Neuron (in vitro differentiated cells): ENCODE measurements at regions not wholly inside any gene's neighbourhood (a gene's known extent, or its start where the extent isn't known, plus 50 kb on each side); places are given as distances from the start of the nearest gene placed in this dataset.

Source experiments
- H2AFZ ChIP-seq: one replicate; pipeline ENCODE4 v1.6.1; 2013; ENCODE audit warnings: low read depth, mild to moderate bottlenecking, inconsistent platforms, low read length, moderate library complexity
- H3K27me3 ChIP-seq: one replicate; pipeline ENCODE4 v1.6.1; 2013; ENCODE audit warnings: low read length; ENCODE audit not compliant: insufficient read depth
- H3K36me3 ChIP-seq: one replicate; pipeline ENCODE4 v1.6.1; 2013; ENCODE audit warnings: low read length; ENCODE audit not compliant: insufficient read depth
- H3K4me1 ChIP-seq: one replicate; pipeline ENCODE4 v1.6.1; 2013; ENCODE audit warnings: low read length; ENCODE audit not compliant: insufficient read depth
- H3K4me3 ChIP-seq: 2 replicates; pipeline ENCODE4 v1.5.1; 2013; ENCODE audit warnings: mild to moderate bottlenecking, low read length, moderate library complexity
- H3K9me3 ChIP-seq: one replicate; pipeline ENCODE4 v1.6.1; 2013; ENCODE audit warnings: low read length

DNA sequence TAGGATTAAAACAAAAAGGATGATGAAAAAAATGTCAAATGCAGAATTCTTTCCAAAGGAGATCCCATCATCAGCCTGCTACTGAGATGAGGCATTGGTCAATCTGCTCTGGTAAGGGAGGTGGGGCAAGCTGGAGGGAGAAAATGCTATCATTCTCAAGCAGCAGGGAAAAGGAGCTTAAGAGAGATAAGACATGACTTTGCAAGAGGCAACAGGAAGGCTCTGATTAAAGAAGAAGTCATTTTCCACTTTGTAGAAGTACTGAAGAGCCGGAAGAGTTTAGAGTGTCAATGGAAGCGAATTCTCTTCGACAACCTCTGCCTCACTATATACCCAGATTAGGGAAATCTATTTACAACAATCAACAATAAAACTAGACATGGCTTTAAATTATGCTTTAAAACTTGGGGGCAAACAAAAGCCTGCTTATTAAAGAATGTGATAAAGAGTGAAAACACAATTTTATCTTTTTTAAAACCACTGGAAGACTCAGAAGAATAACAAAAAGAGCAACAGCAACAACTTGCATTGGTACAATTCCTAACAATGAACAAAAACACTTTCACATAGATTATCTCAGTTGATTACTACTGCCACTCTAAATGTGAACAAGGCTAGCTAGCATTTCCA lies 81.8 kb upstream of the NANOGP8 start:
- H3K4me3 ChIP-seq = no peak overlapping the region
- H3K9me3 ChIP-seq = no peaks in the 10 kb centered on the region

GRCh38 chr15:35161694-35162093 lies 76.6 kb upstream of the NANOGP8 start:
- H3K27me3 ChIP-seq = no peaks in the 10 kb centered on the region
- no peak overlapping the region for H3K4me3 ChIP-seq
- no peaks in the 10 kb centered on the region for H3K36me3 ChIP-seq
- H2AFZ ChIP-seq = no peak overlapping the region
- H3K9me3 ChIP-seq = no peaks in the 10 kb centered on the region
- no peaks in the 10 kb centered on the region for H3K4me1 ChIP-seq

More for the DNA sequence above, 81.8 kb upstream of the NANOGP8 start:
- Histone ChIP-seq H2AFZ (no peak overlapping the region), H3K36me3 (no peaks in the 10 kb centered on the region), H3K27me3 (no peaks in the 10 kb centered on the region), H3K4me1 (peaks cover 5% of the 10 kb centered on the region)

- Histone ChIP-seq H2AFZ (no peak overlapping the region), H3K9me3 (no peaks in the 10 kb centered on the region), H3K36me3 (no peaks in the 10 kb centered on the region), H3K4me3 (no peak overlapping the region), H3K27me3 (no peaks in the 10 kb centered on the region), H3K4me1 (no peaks in the 10 kb centered on the region)
These were observed 74.1 kb upstream of the NANOGP8 start for GRCh38 chr15:35159170-35159569.

DNA sequence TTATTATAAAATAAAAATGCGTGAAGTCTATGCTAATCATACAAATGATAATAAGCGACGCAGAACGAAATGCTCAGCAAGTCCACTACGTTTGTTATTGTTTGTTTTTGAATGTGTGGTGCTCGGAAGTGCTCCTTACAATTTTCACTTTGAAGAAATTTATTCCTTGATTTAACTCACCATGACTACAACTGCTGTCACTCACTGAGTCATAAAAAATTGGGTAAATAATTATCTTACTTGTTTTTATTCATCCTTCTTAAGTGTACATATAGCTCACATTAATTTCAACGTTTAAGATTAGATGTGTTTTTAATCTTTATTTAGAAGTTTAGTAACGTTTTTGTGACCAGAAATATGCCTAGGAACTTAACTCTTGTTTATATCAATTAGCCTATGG lies 66.7 kb upstream of the NANOGP8 start:
- H3K9me3 ChIP-seq = no peaks in the 10 kb centered on the region

DNA sequence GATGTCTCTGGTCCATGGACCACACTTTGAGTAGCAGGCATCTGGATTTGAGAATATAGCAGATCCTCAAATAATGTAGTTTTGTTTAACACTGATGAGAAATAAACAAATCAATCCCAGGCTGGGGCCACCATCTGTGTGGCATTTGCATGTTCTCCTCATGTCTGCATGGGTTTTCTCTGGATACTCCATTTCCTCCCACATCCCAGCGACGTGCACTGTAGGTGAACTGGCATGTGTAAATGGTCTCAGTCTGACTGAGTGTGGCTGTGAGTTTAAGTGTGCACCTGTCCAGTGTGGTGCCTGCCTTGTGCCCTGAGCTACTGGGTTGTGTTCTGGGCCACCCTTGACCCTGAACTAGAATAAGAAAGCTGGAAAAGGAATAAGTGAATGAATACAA lies 66.3 kb upstream of the NANOGP8 start:
- Histone ChIP-seq H3K4me1 (no peaks in the 10 kb centered on the region), H3K36me3 (no peaks in the 10 kb centered on the region), H3K27me3 (no peaks in the 10 kb centered on the region), H3K4me3 (no peak overlapping the region), H2AFZ (no peak overlapping the region), H3K9me3 (no peaks in the 10 kb centered on the region)

More for the DNA sequence above, 66.7 kb upstream of the NANOGP8 start:
- Histone ChIP-seq H2AFZ (no peak overlapping the region), H3K4me1 (no peaks in the 10 kb centered on the region), H3K36me3 (no peaks in the 10 kb centered on the region), H3K4me3 (no peak overlapping the region), H3K27me3 (no peaks in the 10 kb centered on the region)

DNA sequence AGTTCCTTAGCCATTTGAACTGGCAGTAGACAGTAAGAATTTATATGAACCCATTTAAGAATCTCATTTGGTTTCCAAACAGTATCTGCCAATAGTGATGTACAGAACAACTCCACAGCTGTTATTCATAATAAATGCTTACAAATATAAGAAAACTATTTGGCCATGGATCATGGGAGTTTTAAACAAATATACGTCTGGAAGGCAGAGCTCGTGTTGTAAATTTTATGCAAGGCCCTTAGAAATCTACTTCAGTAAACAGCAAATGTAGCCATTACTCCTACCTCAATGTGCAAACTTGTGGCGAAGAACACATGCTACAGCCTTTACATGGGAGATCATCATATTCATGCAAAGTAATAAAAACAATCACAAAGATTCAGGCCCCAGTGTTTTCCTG lies 65.3 kb upstream of the NANOGP8 start:
- Histone ChIP-seq H3K4me1 (no peaks in the 10 kb centered on the region), H3K4me3 (no peak overlapping the region), H2AFZ (no peak overlapping the region), H3K36me3 (no peaks in the 10 kb centered on the region), H3K9me3 (no peaks in the 10 kb centered on the region), H3K27me3 (no peaks in the 10 kb centered on the region)

GRCh38 chr15:35145336-35145735 lies 60.2 kb upstream of the NANOGP8 start:
- Histone ChIP-seq H3K4me3 (no peak overlapping the region), H3K4me1 (peaks cover 3% of the 10 kb centered on the region), H2AFZ (no peak overlapping the region), H3K27me3 (no peaks in the 10 kb centered on the region), H3K9me3 (no peaks in the 10 kb centered on the region), H3K36me3 (no peaks in the 10 kb centered on the region)

- H3K4me1 ChIP-seq = peaks cover 3% of the 10 kb centered on the region
- H3K9me3 ChIP-seq = no peaks in the 10 kb centered on the region
- H3K36me3 ChIP-seq = no peaks in the 10 kb centered on the region
- H3K27me3 ChIP-seq = no peaks in the 10 kb centered on the region
- no peak overlapping the region for H2AFZ ChIP-seq
- no peak overlapping the region for H3K4me3 ChIP-seq
These were observed 57.5 kb upstream of the NANOGP8 start for GRCh38 chr15:35142578-35142977.

DNA sequence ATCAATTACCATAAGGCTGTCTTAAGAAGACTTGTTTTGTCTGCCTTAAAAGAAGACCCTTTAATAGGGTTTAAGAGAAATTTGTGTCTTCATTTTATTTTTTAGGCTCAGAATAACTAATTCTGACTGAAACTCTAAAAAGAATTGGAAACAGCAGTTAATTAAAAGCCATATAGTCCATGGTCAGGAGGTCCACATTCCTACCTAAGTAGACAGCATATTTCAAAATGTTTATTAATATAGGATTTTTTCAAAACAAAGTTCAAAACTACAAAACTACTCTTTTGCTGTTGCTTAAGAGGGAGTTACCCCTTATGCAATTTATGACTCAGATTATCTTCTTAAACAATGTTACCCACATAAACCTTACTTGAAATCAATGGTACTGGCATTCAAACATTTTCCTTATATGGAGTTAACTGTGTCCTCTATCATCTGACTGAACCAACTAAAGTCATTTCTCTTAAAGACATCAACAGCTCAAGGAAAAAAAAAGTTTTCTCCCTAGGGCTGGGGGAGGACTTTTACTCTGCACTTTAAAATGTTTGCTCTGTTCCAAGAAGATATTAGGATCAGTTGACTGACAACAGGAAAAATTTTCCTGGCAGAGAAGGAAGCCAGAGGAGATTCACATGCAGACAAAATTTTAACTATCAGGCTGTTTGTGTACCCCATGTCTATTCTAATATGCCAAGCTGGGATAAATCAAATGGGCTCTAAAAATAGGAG lies 56.8 kb upstream of the NANOGP8 start:
- H3K27me3 ChIP-seq = no peaks in the 10 kb centered on the region
- no peaks in the 10 kb centered on the region for H3K36me3 ChIP-seq
- H2AFZ ChIP-seq = no peak overlapping the region
- H3K4me1 ChIP-seq = peaks cover 3% of the 10 kb centered on the region
- no peak overlapping the region for H3K4me3 ChIP-seq
- no peaks in the 10 kb centered on the region for H3K9me3 ChIP-seq

DNA sequence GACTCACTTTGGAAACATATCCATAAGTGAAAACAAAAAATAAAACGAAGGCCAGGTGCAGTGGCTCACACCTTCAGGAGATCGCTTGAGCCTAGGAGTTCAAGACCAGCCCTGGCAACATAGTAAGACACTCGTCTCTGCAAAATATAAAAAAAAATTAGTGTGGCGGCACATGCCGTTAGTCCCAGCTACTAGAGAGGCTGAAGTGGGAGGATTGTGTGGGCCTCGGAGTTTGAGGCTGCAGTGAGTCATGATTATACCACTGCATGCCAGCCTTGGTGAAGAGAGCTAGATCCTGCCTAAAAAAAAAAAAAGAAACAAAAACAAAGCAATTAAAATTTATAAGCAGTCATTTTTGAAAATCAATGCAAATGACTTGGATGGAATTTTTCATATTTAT lies 54.7 kb upstream of the NANOGP8 start:
- H3K4me1 ChIP-seq = peaks cover 3% of the 10 kb centered on the region
- H3K4me3 ChIP-seq = no peak overlapping the region
- no peak overlapping the region for H2AFZ ChIP-seq
- H3K27me3 ChIP-seq = no peaks in the 10 kb centered on the region
- no peaks in the 10 kb centered on the region for H3K9me3 ChIP-seq
- H3K36me3 ChIP-seq = no peaks in the 10 kb centered on the region

GRCh38 chr15:35137190-35137574 lies 52.1 kb upstream of the NANOGP8 start:
- H3K4me3 ChIP-seq = no peak overlapping the region
- H3K27me3 ChIP-seq = no peaks in the 10 kb centered on the region
- H3K36me3 ChIP-seq = no peaks in the 10 kb centered on the region
- H3K9me3 ChIP-seq = no peaks in the 10 kb centered on the region
- no peak overlapping the region for H2AFZ ChIP-seq
- no peaks in the 10 kb centered on the region for H3K4me1 ChIP-seq

GRCh38 chr15:35136321-35137189 lies 51.5 kb upstream of the NANOGP8 start:
- Histone ChIP-seq H3K9me3 (no peaks in the 10 kb centered on the region), H3K27me3 (no peaks in the 10 kb centered on the region), H3K4me3 (no peak overlapping the region), H3K36me3 (no peaks in the 10 kb centered on the region), H2AFZ (no peak overlapping the region), H3K4me1 (no peaks in the 10 kb centered on the region)
